GM18499 (cell line): ENCODE measurements at regions not wholly inside any gene's neighbourhood (a gene's known extent, or its start where the extent isn't known, plus 50 kb on each side); places are given as distances from the start of the nearest gene placed in this dataset.
"Not testable (repeated sequence)": the region's sequence is repeated elsewhere in the genome, so short reads cannot be mapped to it uniquely, and the experiment has no call there.

ENCODE experiments used
- ATAC-seq: cut with Tn5 transposase; IDR thresholded peaks from one replicate; pipeline ENCODE4 v1.9.1; 2021; ENCODE audit warnings: moderate number of reproducible peaks; ENCODE audit not compliant: insufficient read depth, unreplicated experiment

DNA sequence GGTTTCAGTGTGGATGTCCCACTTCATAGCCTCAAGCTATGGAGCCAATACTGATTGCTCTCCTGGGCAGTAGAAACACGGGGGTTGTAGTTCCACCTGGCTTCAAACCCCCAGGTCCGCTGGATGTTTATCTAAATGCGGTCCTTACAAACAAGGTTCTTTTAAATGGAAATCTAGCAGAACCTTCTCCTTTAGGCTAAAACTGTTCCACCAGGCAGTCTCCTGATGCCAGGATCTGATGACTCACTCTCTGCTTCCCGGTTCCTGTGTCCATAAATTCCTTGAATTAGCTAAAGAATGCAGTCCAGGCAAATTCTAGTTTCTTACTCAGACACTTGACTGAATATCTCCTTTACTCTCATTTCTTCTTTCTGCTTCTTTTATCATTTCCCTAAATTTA, 108.4 kb upstream of the FAM3C start:
- ATAC-seq, result no peak

- ATAC-seq, result no peak
These were observed 107.6 kb upstream of the FAM3C start for GRCh38 chr7:121503730-121504129.

DNA sequence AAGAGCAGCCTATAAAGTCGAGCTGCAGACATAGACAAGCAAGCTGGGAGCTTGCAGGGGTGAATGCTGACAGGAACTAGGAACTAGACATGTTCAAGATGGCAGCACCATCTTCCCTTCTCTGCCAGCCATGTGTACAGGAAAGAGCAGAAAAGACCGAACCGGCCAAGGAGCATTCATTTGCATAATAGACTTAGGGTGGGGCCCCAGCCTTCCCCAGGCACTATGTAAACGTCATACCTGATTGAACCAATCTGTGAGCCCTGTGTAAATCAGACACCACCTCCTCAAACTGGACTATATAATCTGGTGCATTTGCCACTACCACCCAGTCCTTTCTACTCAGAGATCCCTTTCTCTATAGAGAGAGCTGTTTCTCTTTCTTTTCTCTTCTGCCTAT, 106.9 kb upstream of the FAM3C start:
- ATAC-seq, result no peak

GRCh38 chr7:121501566-121501965, 105.5 kb upstream of the FAM3C start:
- ATAC-seq, result no peak

DNA sequence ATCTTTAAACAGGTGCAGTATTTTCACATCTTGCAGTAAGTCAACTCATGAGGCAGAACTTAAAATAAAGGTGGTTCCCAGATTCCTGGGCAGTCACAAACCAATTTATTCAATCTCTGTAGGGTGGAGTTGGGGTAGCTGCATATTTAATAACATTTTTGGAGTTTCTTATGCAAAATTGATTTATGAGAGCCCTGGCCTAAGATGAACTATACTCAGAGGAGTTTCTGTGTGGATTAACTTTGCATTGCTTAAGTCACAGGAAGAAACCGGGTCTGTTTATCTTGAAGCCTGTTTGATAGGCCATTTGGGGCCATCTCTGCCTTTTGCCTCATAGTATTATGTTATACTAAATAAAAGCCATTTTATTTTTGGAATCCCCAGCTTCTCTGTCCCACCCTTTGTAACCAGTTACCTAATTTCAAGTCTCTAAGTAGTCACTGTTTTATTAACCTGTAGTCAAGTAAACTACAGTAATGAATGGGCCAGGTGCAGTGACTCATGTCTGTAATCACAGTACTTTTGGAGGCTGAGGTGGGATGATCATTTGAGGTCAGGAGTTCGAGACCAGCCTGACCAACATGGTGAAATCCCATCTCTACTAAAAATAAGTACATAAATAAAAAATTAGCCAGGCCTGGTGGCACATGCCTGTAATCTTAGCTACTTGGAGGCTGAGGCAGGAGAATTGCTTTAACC, 104.4 kb upstream of the FAM3C start:
- ATAC-seq, result peak; percentile 44

DNA sequence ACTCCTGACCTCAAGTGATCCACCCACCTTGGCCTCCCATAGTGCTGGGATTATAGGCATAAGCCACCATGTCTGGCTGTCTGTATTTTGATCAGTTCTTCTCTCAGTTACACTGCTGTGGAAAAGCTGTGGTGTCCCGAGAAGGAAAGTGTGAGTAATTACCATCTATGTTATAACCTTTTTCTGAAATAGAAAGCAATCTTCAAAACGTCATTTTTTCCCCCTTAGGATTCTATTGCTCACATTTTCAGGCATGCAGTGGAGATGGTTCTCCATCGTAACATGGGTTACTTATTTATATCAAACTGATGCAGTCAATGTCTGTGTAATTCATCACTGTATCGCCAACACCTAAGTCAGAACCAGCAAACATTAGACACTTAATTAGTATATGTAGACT, 103.5 kb upstream of the FAM3C start:
- no peak for ATAC-seq

- no peak for ATAC-seq
These were observed 102.7 kb upstream of the FAM3C start for GRCh38 chr7:121498816-121499215.

GRCh38 chr7:121497545-121497944, 101.4 kb upstream of the FAM3C start:
- ATAC-seq, result not testable (repeated sequence)

DNA sequence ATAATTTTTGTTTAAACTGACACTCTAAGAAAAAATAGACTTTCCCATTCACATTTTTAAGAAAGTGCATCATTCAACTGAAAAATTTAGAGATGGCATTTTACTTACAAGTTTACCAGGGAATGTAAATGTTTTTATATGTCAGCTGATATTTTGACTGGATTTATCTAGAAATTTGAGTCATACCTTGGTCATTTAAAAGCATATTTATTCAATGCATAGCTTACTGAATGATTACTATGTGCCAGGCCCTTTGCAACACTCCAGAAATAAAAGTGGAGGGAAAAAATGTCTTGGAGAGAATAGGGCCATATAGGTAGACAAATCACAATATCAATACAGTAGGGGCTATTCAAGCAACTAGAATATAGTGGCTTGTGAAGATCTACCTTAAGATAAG, 98.4 kb upstream of the FAM3C start:
- no peak for ATAC-seq

- ATAC-seq, result no peak
These were observed 97.4 kb upstream of the FAM3C start for GRCh38 chr7:121493553-121493952.

- no peak for ATAC-seq
These were observed 94.2 kb upstream of the FAM3C start for GRCh38 chr7:121490309-121490708.

DNA sequence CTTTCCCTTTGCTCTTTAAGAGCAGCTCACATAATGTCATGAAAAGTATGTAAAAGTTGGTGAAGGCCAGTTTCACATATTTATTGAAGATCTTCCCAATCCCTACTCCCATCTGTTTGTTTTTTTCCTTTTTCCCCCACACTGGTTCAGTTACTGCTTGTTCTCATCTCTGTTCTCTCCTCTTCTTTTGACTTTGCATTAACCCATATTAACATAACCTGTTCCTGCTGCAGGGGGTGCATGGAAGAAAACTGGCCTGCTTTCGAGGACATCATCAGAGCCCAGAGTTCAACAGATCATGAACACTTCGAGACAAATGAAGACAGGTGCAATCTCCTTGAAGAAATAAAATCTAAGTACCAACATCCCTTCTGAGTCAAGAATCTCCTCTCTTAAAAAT, 93.3 kb upstream of the FAM3C start:
- ATAC-seq, result no peak

DNA sequence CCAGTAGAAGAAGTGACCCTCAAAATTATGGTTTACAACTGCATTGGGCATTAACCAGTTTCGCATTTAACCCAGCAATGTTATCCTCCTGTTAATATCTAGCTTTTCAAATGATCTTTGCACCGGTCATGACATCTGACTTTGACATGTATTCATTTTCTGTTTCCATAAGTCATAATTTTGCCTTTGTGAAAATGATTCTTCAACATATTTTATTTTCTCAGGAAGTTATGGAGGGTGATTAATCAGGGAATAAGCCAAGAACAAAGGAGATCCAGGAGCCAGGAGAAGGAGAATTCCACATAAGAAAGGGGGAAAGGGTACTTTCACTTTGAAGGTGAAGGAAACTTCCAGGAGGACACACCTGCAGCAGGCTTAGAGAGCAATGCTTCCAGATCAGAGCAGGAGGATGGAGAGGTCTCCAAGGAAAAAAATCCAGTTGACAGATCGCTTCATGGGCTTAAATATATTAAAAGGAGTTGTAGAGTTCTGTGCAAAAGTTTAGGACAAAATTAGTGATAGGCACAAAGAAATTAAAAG, 92.1 kb upstream of the FAM3C start:
- ATAC-seq, result no peak

DNA sequence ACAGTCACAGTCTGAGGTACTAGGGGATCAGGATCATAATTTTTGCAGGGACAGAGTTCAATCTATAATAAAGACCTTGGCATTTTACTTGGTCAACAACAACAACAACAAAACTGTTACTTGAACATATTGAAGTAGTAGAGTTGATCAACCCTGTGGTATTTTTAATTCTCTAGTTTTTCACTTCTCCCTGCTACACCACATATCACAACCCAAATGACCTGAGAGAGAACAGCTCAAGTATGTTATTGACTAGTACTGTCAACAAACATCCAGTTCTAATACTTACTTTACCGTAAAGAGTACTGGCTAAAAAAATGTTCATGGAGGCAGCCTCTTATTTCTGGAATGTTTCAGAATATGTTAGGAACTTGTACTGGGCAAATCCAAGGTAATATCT, 90.5 kb upstream of the FAM3C start:
- no peak for ATAC-seq

- no peak for ATAC-seq
These were observed 89.5 kb upstream of the FAM3C start for GRCh38 chr7:121485467-121486243.

GRCh38 chr7:121484089-121484763, 88.1 kb upstream of the FAM3C start:
- ATAC-seq, result no peak

DNA sequence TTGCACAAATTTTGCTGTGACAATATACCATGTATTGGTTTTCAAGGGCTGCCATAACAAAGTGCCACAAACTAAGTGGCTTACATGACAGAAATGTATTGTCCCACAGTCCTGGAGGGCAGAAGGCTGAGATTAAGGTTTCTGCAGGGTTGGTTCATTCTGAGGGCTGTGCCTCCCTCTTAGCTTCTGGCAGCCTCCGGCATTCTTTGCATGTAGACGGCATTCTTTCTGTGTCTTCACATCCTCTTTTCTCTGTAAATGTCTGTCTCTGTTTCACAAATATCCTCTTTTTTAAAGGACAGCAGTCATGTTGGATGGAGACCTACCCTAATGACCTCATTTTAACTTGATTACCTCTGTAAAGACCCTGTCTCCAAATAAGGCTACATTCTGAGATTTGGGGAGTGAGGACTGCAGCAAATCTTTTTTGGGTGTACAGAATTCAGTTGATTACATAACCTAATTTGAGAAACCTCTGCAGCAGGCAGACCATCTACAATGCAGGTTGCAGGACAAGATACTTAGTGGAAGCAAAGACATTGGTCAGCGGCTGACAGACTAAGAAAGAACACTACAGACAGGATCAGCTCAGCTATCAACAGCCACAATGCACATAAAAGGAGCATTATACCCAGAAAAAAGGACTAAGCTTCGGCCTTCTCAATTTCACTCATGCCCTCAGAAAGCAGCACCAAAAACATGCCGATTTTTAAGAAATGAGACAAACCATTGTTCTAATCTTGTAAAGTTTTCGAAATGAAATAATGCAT, 84.6 kb upstream of the FAM3C start:
- no peak for ATAC-seq

GRCh38 chr7:121480058-121480457, 84.0 kb upstream of the FAM3C start:
- ATAC-seq, result no peak

- no peak for ATAC-seq
These were observed 83.4 kb upstream of the FAM3C start for GRCh38 chr7:121479466-121479865.

DNA sequence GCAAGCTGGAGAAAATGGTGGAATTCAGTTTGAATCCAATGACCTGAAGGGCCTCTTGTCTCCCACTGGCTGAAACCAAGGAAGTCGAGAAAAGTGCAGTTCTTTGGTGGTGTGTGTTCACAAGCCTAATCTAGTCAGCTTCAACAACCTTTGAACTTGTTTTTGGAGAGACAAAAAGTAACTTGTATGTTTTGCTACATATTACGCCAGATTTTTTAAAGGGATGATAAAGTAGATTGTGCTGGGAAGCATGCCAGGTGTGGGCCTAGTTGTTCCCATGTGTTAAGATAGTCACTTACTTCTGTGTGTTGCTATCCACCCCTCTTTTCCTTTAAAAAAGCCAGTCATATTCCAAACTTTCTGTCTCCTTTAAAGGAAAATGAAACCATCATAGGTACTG, 79.7 kb upstream of the FAM3C start:
- no peak for ATAC-seq
